Sigmoid colon (tissue), 4 donors: ENCODE measurements at regions not wholly inside any gene's neighbourhood (a gene's known extent, or its start where the extent isn't known, plus 50 kb on each side); places are given as distances from the start of the nearest gene placed in this dataset.

Experiments used
- EP300 ChIP-seq, 4 donors: sonication (generic); formaldehyde crosslinking; IDR thresholded peaks; one replicate each; pipeline ENCODE4 v1.6.1; 2017; ENCODE audit warnings: antibody characterized with exemption in 4 of 4
- POLR2A ChIP-seq, 2 donors: fragments of 450-650 bp; IDR thresholded peaks; one replicate each; pipeline ENCODE4 v1.6.1; 2016; ENCODE audit warnings: antibody characterized with exemption in 2 of 2, mild to moderate bottlenecking in 2 of 2, moderate library complexity in 2 of 2
- POLR2AphosphoS5 ChIP-seq, 4 donors: sonication (generic); formaldehyde crosslinking; IDR thresholded peaks; one replicate each; pipeline ENCODE4 v1.6.1; 2017; ENCODE audit warnings: antibody characterized with exemption in 4 of 4
- TF ChIP-seq, protein P1 (sequence below), 4 experiments: fragments of 450-650 bp in 3 of 4; fragments of 200-600 bp in 1 of 4; IDR thresholded peaks; one replicate each; pipeline ENCODE4 v1.5.1; 2016 to 2019; ENCODE audit warnings: antibody characterized with exemption in 4 of 4, mild to moderate bottlenecking in 3 of 4, moderate library complexity in 2 of 4

DNA sequence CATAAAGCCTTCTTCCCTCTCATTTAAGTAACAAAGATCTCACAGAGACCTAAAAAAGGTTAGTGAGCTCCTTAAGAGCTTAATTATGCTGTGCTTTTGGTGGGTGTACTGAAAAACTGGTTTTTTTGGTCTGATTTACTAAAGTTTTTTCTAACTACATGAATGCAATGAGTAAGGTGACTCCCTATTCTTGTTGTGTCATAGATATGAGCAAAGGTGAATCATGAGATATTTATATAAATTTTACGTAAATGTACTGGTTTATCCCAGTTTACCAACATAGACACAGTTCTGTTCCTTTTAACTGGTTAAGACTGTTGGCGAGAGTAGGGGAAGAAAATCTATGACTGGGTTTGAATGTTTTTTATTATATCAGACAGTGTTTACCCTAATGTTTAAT lies 250.5 kb downstream of the NR2F1-AS1 start:
- TF ChIP-seq POLR2A (IDR thresholded peaks at IDR 0.05) (no peak), EP300 (IDR thresholded peaks at IDR 0.05) (no peak), POLR2AphosphoS5 (IDR thresholded peaks at IDR 0.05) (no peak)
- TF ChIP-seq, protein P1, sequence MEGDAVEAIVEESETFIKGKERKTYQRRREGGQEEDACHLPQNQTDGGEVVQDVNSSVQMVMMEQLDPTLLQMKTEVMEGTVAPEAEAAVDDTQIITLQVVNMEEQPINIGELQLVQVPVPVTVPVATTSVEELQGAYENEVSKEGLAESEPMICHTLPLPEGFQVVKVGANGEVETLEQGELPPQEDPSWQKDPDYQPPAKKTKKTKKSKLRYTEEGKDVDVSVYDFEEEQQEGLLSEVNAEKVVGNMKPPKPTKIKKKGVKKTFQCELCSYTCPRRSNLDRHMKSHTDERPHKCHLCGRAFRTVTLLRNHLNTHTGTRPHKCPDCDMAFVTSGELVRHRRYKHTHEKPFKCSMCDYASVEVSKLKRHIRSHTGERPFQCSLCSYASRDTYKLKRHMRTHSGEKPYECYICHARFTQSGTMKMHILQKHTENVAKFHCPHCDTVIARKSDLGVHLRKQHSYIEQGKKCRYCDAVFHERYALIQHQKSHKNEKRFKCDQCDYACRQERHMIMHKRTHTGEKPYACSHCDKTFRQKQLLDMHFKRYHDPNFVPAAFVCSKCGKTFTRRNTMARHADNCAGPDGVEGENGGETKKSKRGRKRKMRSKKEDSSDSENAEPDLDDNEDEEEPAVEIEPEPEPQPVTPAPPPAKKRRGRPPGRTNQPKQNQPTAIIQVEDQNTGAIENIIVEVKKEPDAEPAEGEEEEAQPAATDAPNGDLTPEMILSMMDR (IDR thresholded peaks at IDR 0.05) = no peak
